SK-N-SH (cell line): ENCODE measurements at regions not wholly inside any gene's neighbourhood (a gene's known extent, or its start where the extent isn't known, plus 50 kb on each side); places are given as distances from the start of the nearest gene placed in this dataset.

Experiments used
- CTCF ChIA-PET: fragments of 300-600, 350-600 bp; formaldehyde crosslinking; extraction: SDS; loops from one replicate; lab custom pipeline; 2021; lab: Yijun Ruan, JAX
- POLR2A ChIA-PET: fragments of 350-600 bp; sonication (Branson Sonifier 250); formaldehyde crosslinking; extraction: SDS; loops from one replicate; lab custom pipeline; 2020; ENCODE audit warnings: antibody characterized with exemption, inconsistent platforms; lab: Yijun Ruan, JAX
- DNase-seq: peaks from one replicate; pipeline ENCODE4 v3.0.0; 2012
- H2AFZ ChIP-seq: fragments of 200-600 bp; sonication (generic); 2 replicates; pipeline ENCODE4 v1.8.1; 2016; ENCODE audit warnings: antibody characterized with exemption, mild to moderate bottlenecking, low read depth
- H3F3A ChIP-seq: fragments of 200-600 bp; sonication (generic); replicated peaks from 2 replicates; pipeline ENCODE3; 2016; ENCODE audit warnings: antibody characterized with exemption, mild to moderate bottlenecking; ENCODE audit not compliant: insufficient read depth
- H3K27ac ChIP-seq, 2 experiments: fragments of 200-500 bp in 1 of 2; fragments of 200-600 bp in 1 of 2; sonication (Bioruptor generic) in 1 of 2; sonication (generic), shearing (Covaris generic) in 1 of 2; 2 replicates each; pipeline versions ENCODE4 v1.5.1 to v1.6.1; 2014 to 2016; ENCODE audit warnings: low read depth in 2 of 2, inconsistent platforms in 1 of 2, low read length in 1 of 2, mild to moderate bottlenecking in 1 of 2, mixed read lengths in 1 of 2
- H3K27me3 ChIP-seq: fragments of 200-600 bp; sonication (generic), shearing (Covaris generic); 2 replicates; pipeline ENCODE4 v1.6.1; 2016; ENCODE audit warnings: mixed run types; ENCODE audit not compliant: insufficient read depth
- H3K36me3 ChIP-seq, 2 experiments: fragments of 200-500 bp in 1 of 2; fragments of 200-600 bp in 1 of 2; sonication (Bioruptor generic) in 1 of 2; sonication (generic) in 1 of 2; replicated peaks in 1 of 2; 2 replicates each; pipeline versions ENCODE3 to v1.5.1; 2014 to 2016; ENCODE audit warnings: low read length in 1 of 2, mild to moderate bottlenecking in 1 of 2; ENCODE audit not compliant: insufficient read depth in 2 of 2, control insufficient read depth in 1 of 2
- H3K4me1 ChIP-seq, 2 experiments: fragments of 200-500 bp in 1 of 2; fragments of 200-600 bp in 1 of 2; sonication (Bioruptor generic) in 1 of 2; sonication (generic), shearing (Covaris generic) in 1 of 2; 2 replicates each; pipeline versions ENCODE4 v1.5.1 to v1.6.1; 2014 to 2016; ENCODE audit warnings: low read depth in 1 of 2, low read length in 1 of 2, mixed run types in 1 of 2; ENCODE audit not compliant: insufficient read depth in 2 of 2, control insufficient read depth in 1 of 2
- H3K4me2 ChIP-seq: fragments of 200-600 bp; sonication (generic), shearing (Covaris generic); 2 replicates; pipeline ENCODE4 v1.6.1; 2017; ENCODE audit warnings: mixed run types
- H3K4me3 ChIP-seq, 2 experiments: fragments of 200-500 bp in 1 of 2; fragments of 200-600 bp in 1 of 2; sonication (Bioruptor generic) in 1 of 2; sonication (generic), shearing (Covaris generic) in 1 of 2; 2 replicates each; pipeline versions ENCODE4 v1.5.1 to v1.8.1; 2014 to 2016; ENCODE audit warnings: low read depth in 2 of 2, inconsistent platforms in 1 of 2, low read length in 1 of 2, mild to moderate bottlenecking in 1 of 2, mixed read lengths in 1 of 2, moderate library complexity in 1 of 2
- H3K79me2 ChIP-seq: fragments of 200-600 bp; sonication (generic); 2 replicates; pipeline ENCODE4 v1.8.1; 2017; ENCODE audit warnings: mild to moderate bottlenecking; ENCODE audit not compliant: insufficient read depth
- H3K9ac ChIP-seq: fragments of 200-600 bp; sonication (generic); 2 replicates; pipeline ENCODE4 v1.6.1; 2017; ENCODE audit warnings: mixed run types
- H3K9me2 ChIP-seq: fragments of 200-600 bp; sonication (generic); 2 replicates; pipeline ENCODE4 v1.6.1; 2017; ENCODE audit warnings: mixed run types
- H3K9me3 ChIP-seq: fragments of 200-600 bp; sonication (generic); 2 replicates; pipeline ENCODE4 v1.6.1; 2017; ENCODE audit warnings: mixed run types, mild to moderate bottlenecking, moderate library complexity
- H4K20me1 ChIP-seq: fragments of 200-600 bp; sonication (generic); 2 replicates; pipeline ENCODE4 v1.6.1; 2017; ENCODE audit warnings: mild to moderate bottlenecking, mixed run types; ENCODE audit not compliant: insufficient read depth
- CHD2 ChIP-seq: fragments of 150-350 bp; IDR thresholded peaks from 2 replicates; pipeline ENCODE4 v1.6.1; 2018; ENCODE audit warnings: low read length; ENCODE audit not compliant: partially characterized antibody
- ELF1 ChIP-seq: IDR thresholded peaks from 2 replicates; pipeline ENCODE4 v1.4.0; 2012
- FOSL2 ChIP-seq: IDR thresholded peaks from 2 replicates; pipeline ENCODE4 v1.4.0; 2012; ENCODE audit warnings: low read depth, mild to moderate bottlenecking, moderate library complexity, borderline replicate concordance
- FOXJ3 ChIP-seq: sonication (generic); formaldehyde crosslinking; IDR thresholded peaks from 2 replicates; pipeline ENCODE4 v1.5.1; 2020; ENCODE audit warnings: mild to moderate bottlenecking, missing genetic modification reagents
- FOXM1 ChIP-seq: IDR thresholded peaks from 2 replicates; pipeline ENCODE4 v1.4.0; 2012; ENCODE audit warnings: low read depth, mild to moderate bottlenecking
- GABPA ChIP-seq: IDR thresholded peaks from 2 replicates; pipeline ENCODE4 v1.4.0; 2012; ENCODE audit warnings: low read depth, mild to moderate bottlenecking
- JUND ChIP-seq: IDR thresholded peaks from 2 replicates; pipeline ENCODE4 v1.4.0; 2012
- NFIC ChIP-seq: IDR thresholded peaks from 2 replicates; pipeline ENCODE4 v1.4.0; 2012; ENCODE audit warnings: borderline replicate concordance
- NRF1 ChIP-seq: IDR thresholded peaks from 2 replicates; pipeline ENCODE4 v1.6.1; 2012; ENCODE audit warnings: low read depth, mild to moderate bottlenecking, low read length
- POLR2AphosphoS5 ChIP-seq: IDR thresholded peaks from 2 replicates; pipeline ENCODE4 v1.6.1; 2012; ENCODE audit warnings: low read depth, low read length
- RAD21 ChIP-seq: IDR thresholded peaks from 2 replicates; pipeline ENCODE4 v1.6.1; 2012; ENCODE audit warnings: mild to moderate bottlenecking, low read length
- RXRA ChIP-seq: IDR thresholded peaks from 2 replicates; pipeline ENCODE4 v1.4.0; 2012; ENCODE audit warnings: low read depth, mild to moderate bottlenecking, borderline replicate concordance
- SIN3A ChIP-seq: IDR thresholded peaks from 2 replicates; pipeline ENCODE4 v1.6.1; 2012; ENCODE audit warnings: low read depth, mild to moderate bottlenecking, low read length, moderate library complexity, borderline replicate concordance
- YY1 ChIP-seq: IDR thresholded peaks from 2 replicates; pipeline ENCODE4 v1.4.0; 2012; ENCODE audit warnings: low read depth, mild to moderate bottlenecking
- WGBS: methylation state at CpG from one replicate; pipeline ENCODE4 v1.1.6; 2017; ENCODE audit warnings: low lambda C conversion rate; 5-methylcytosine and 5-hydroxymethylcytosine counted together
- TF ChIP-seq, protein P1 (sequence below): fragments of 200-600 bp; sonication (generic); IDR thresholded peaks from 2 replicates; pipeline ENCODE4 v1.6.1; 2017; ENCODE audit warnings: antibody characterized with exemption, mild to moderate bottlenecking, moderate library complexity
- TF ChIP-seq, protein P2 (sequence below): IDR thresholded peaks from 2 replicates; pipeline ENCODE4 v1.4.0; 2012; ENCODE audit warnings: low read depth, borderline replicate concordance
- TF ChIP-seq, protein P3 (sequence below): IDR thresholded peaks from 2 replicates; pipeline ENCODE4 v1.6.1; 2012; ENCODE audit warnings: mild to moderate bottlenecking, low read depth, low read length, moderate library complexity
- TF ChIP-seq, protein P4 (sequence below): IDR thresholded peaks from 2 replicates; pipeline ENCODE4 v1.4.0; 2012; ENCODE audit warnings: low read depth
- TF ChIP-seq, protein P5 (sequence below): IDR thresholded peaks from 2 replicates; pipeline ENCODE4; 2012

DNA sequence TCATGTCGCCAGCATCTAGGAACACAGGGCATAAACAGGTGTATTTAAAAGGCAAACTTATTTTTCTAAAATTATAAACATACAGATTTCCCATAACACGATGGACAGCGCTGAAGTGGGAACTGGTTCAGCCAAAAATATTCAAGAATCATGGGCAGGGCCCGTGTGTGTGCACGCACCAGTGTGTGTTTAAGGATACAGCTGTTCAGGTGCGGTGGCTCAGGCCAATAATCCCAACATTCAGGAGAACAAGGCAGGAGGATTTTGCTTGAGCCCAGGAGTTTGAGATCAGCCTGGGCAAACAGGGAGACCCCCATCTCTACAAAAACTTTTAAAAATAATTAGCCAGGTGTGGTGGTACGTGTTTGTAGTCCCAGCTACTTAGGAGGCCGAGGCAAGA lies 288.6 kb upstream of the HDAC4 start:
- no peak for DNase-seq
- H3K4me2 ChIP-seq = no peak overlapping the region
- TF ChIP-seq, protein P1, sequence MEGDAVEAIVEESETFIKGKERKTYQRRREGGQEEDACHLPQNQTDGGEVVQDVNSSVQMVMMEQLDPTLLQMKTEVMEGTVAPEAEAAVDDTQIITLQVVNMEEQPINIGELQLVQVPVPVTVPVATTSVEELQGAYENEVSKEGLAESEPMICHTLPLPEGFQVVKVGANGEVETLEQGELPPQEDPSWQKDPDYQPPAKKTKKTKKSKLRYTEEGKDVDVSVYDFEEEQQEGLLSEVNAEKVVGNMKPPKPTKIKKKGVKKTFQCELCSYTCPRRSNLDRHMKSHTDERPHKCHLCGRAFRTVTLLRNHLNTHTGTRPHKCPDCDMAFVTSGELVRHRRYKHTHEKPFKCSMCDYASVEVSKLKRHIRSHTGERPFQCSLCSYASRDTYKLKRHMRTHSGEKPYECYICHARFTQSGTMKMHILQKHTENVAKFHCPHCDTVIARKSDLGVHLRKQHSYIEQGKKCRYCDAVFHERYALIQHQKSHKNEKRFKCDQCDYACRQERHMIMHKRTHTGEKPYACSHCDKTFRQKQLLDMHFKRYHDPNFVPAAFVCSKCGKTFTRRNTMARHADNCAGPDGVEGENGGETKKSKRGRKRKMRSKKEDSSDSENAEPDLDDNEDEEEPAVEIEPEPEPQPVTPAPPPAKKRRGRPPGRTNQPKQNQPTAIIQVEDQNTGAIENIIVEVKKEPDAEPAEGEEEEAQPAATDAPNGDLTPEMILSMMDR = no peak
- TF ChIP-seq FOSL2 = no peak
- TF ChIP-seq JUND = no peak
- TF ChIP-seq, protein P2, sequence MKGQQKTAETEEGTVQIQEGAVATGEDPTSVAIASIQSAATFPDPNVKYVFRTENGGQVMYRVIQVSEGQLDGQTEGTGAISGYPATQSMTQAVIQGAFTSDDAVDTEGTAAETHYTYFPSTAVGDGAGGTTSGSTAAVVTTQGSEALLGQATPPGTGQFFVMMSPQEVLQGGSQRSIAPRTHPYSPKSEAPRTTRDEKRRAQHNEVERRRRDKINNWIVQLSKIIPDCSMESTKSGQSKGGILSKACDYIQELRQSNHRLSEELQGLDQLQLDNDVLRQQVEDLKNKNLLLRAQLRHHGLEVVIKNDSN = no peak
- no peak for TF ChIP-seq FOXM1
- no peak for TF ChIP-seq NFIC
- TF ChIP-seq SIN3A = no peak
- TF ChIP-seq GABPA = no peak
- TF ChIP-seq, protein P3, sequence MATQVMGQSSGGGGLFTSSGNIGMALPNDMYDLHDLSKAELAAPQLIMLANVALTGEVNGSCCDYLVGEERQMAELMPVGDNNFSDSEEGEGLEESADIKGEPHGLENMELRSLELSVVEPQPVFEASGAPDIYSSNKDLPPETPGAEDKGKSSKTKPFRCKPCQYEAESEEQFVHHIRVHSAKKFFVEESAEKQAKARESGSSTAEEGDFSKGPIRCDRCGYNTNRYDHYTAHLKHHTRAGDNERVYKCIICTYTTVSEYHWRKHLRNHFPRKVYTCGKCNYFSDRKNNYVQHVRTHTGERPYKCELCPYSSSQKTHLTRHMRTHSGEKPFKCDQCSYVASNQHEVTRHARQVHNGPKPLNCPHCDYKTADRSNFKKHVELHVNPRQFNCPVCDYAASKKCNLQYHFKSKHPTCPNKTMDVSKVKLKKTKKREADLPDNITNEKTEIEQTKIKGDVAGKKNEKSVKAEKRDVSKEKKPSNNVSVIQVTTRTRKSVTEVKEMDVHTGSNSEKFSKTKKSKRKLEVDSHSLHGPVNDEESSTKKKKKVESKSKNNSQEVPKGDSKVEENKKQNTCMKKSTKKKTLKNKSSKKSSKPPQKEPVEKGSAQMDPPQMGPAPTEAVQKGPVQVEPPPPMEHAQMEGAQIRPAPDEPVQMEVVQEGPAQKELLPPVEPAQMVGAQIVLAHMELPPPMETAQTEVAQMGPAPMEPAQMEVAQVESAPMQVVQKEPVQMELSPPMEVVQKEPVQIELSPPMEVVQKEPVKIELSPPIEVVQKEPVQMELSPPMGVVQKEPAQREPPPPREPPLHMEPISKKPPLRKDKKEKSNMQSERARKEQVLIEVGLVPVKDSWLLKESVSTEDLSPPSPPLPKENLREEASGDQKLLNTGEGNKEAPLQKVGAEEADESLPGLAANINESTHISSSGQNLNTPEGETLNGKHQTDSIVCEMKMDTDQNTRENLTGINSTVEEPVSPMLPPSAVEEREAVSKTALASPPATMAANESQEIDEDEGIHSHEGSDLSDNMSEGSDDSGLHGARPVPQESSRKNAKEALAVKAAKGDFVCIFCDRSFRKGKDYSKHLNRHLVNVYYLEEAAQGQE = no peak
- no peak for TF ChIP-seq POLR2AphosphoS5
- no peak for TF ChIP-seq NRF1
- WGBS = 32% methylated on average over 8 of the region's 8 CpGs
- ChIA-PET POLR2A (no interaction called here), CTCF (no interaction called here)
- no peaks in the 10 kb centered on the region for H3K36me3 ChIP-seq
- H3K9ac ChIP-seq = no peak overlapping the region
- no peaks in the 10 kb centered on the region for H4K20me1 ChIP-seq
- H3K9me2 ChIP-seq = no peaks in the 10 kb centered on the region
- H2AFZ ChIP-seq = no peak overlapping the region
- no peaks in the 10 kb centered on the region; a peak in 1 of 4 replicates for H3K4me1 ChIP-seq
- H3F3A ChIP-seq = no peaks in the 10 kb centered on the region
- H3K27ac ChIP-seq = no peak overlapping the region
- no peaks in the 10 kb centered on the region for H3K27me3 ChIP-seq
- H3K4me3 ChIP-seq = no peak overlapping the region
- H3K79me2 ChIP-seq = no peaks in the 10 kb centered on the region
- H3K9me3 ChIP-seq = no peaks in the 10 kb centered on the region

DNA sequence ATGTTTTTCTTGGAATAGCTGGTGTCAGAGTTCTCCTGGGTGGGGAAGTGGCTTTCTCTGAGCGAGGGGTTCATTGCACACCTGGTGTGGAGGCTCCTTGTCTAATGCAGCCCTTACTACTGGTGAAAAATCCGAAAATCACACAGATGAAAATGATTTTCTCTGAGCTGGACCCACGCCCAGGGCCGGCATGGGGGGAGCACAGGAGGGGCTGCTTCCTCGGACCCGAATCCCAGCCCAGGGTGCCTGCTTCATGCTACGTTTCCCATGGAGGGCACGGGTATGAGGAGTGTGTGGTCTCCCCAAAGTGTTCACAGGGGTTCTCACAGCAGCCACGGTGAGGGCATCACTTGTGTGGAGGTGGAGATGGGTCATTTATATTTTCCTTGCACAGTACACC lies 288.0 kb upstream of the HDAC4 start:
- H3K4me3 ChIP-seq = no peak overlapping the region
- no peaks in the 10 kb centered on the region for H3K9me2 ChIP-seq
- H3K9ac ChIP-seq = no peak overlapping the region
- POLR2A ChIA-PET = no interaction called here
- H3K4me2 ChIP-seq = no peak overlapping the region
- no peaks in the 10 kb centered on the region for H4K20me1 ChIP-seq
- 10% methylated on average over 9 of the region's 9 CpGs for WGBS
- H3K36me3 ChIP-seq = no peaks in the 10 kb centered on the region
- H2AFZ ChIP-seq = no peak overlapping the region
- no peaks in the 10 kb centered on the region for H3F3A ChIP-seq
- H3K9me3 ChIP-seq = no peaks in the 10 kb centered on the region
- no peaks in the 10 kb centered on the region for H3K79me2 ChIP-seq
- H3K27ac ChIP-seq = no peak overlapping the region
- CTCF ChIA-PET = no interaction called here
- no peaks in the 10 kb centered on the region; a peak in 1 of 4 replicates for H3K4me1 ChIP-seq
- DNase-seq = no peak
- no peaks in the 10 kb centered on the region for H3K27me3 ChIP-seq
- TF ChIP-seq YY1 = no peak
- TF ChIP-seq FOSL2 = no peak
- no peak for TF ChIP-seq RAD21
- TF ChIP-seq, protein P4, sequence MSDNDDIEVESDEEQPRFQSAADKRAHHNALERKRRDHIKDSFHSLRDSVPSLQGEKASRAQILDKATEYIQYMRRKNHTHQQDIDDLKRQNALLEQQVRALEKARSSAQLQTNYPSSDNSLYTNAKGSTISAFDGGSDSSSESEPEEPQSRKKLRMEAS = no peak
- TF ChIP-seq RXRA = no peak
- no peak for TF ChIP-seq FOXJ3 (CRISPR knock-in tag)
- no peak for TF ChIP-seq ELF1
- TF ChIP-seq, protein P3 = no peak
- no peak for TF ChIP-seq FOXM1
- TF ChIP-seq, protein P5, sequence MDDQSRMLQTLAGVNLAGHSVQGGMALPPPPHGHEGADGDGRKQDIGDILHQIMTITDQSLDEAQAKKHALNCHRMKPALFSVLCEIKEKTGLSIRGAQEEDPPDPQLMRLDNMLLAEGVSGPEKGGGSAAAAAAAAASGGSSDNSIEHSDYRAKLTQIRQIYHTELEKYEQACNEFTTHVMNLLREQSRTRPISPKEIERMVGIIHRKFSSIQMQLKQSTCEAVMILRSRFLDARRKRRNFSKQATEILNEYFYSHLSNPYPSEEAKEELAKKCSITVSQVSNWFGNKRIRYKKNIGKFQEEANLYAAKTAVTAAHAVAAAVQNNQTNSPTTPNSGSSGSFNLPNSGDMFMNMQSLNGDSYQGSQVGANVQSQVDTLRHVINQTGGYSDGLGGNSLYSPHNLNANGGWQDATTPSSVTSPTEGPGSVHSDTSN = no peak
- no peak for TF ChIP-seq CHD2
